ENCODE measurements at regions not wholly inside any gene's neighbourhood (a gene's known extent, or its start where the extent isn't known, plus 50 kb on each side); places are given as distances from the start of the nearest gene placed in this dataset.

DNA sequence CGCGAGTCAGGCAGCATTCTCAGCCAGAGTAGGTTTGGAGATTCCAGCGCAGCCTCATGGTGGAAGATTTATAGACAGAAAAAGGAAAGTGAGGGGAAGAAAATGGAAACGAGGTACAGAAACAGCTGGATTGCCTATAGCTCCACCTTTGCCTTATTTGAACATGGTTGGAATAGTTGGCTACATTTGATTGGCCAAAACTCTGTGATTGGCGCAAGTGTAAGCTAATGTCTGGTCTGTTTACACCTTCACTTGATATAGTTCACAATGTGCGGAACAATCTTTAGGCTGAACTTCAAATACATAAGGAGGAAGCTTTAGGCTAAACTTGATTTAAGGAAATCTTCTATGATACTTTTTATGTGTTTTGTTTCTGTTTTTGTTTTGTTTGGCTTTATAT, 1191.9 kb downstream of the NSUN3 start:
- Mint-ChIP-seq H3K4me1 (ENCODE audit: low read depth, unreplicated experiment) (no peaks in the 10 kb centered on the region), H3K27ac (ENCODE audit: unreplicated experiment) (no peak overlapping the region)
- DNase-seq: no peak

DNA sequence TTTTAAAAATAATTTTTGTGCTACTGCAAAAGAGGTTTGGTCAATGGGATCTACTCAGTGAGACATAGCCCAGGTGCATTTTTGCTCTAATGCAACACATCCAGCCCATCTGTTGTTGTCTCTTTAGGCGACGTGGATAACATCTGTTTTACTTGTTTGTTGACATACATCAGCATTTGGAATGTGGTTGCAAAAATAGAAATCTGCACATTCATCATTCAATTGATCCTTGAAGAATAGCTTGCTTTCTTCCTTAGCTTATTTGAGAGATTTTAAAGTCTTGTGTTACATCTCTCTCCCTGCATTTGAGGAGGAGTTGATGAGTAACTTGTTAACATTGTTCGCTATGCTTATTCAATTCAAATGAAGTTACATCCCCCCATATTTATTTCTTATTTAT, 1202.3 kb downstream of the NSUN3 start:
- no peak overlapping the region for H3K4me3 Mint-ChIP-seq (ENCODE audit: unreplicated experiment)
- TF ChIP-seq, protein P1, sequence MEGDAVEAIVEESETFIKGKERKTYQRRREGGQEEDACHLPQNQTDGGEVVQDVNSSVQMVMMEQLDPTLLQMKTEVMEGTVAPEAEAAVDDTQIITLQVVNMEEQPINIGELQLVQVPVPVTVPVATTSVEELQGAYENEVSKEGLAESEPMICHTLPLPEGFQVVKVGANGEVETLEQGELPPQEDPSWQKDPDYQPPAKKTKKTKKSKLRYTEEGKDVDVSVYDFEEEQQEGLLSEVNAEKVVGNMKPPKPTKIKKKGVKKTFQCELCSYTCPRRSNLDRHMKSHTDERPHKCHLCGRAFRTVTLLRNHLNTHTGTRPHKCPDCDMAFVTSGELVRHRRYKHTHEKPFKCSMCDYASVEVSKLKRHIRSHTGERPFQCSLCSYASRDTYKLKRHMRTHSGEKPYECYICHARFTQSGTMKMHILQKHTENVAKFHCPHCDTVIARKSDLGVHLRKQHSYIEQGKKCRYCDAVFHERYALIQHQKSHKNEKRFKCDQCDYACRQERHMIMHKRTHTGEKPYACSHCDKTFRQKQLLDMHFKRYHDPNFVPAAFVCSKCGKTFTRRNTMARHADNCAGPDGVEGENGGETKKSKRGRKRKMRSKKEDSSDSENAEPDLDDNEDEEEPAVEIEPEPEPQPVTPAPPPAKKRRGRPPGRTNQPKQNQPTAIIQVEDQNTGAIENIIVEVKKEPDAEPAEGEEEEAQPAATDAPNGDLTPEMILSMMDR (IDR thresholded peaks at IDR 0.05; ENCODE audit: partially characterized antibody, unreplicated experiment): no peak
- peaks cover 7% of the 10 kb centered on the region for H3K9me3 Mint-ChIP-seq (ENCODE audit: unreplicated experiment)
- H3K27me3 Mint-ChIP-seq (ENCODE audit: unreplicated experiment): peaks cover 4% of the 10 kb centered on the region
- DNase-seq: no peak
- no peaks in the 10 kb centered on the region for H3K36me3 Mint-ChIP-seq (ENCODE audit: unreplicated experiment)
- H3K4me1 Mint-ChIP-seq (ENCODE audit: low read depth, unreplicated experiment): peaks cover 25% of the 10 kb centered on the region
- peak overlapping the region; percentile 88 for H3K27ac Mint-ChIP-seq (ENCODE audit: unreplicated experiment)

More for the DNA sequence above, 1191.9 kb downstream of the NSUN3 start:
- Mint-ChIP-seq H3K27me3 (ENCODE audit: unreplicated experiment) (peaks cover 1% of the 10 kb centered on the region), H3K36me3 (ENCODE audit: unreplicated experiment) (peaks cover 11% of the 10 kb centered on the region), H3K4me3 (ENCODE audit: unreplicated experiment) (no peak overlapping the region), H3K9me3 (ENCODE audit: unreplicated experiment) (peaks cover 7% of the 10 kb centered on the region)
- TF ChIP-seq, protein P1 (IDR thresholded peaks at IDR 0.05; ENCODE audit: partially characterized antibody, unreplicated experiment): no peak

DNA sequence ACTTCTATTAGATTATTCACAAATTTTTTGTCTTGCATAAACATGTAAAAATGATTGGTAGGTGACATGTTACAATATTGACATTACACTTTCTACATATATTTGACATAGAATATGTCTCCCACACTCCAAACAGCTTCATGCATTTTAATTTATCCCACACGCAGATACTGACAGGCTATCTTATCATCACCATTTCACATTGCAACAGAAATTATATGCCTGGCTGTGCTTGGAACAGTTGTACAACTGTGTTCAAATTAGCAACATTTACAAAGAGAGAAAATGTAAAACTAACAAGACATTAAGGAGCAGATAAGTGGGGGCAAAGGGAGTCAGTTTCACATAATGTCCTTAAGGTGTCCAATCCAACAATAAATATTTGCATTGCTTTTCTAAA, 1208.5 kb downstream of the NSUN3 start:
- no peak overlapping the region for H3K4me3 Mint-ChIP-seq (ENCODE audit: unreplicated experiment)
- DNase-seq: no peak
- peaks cover 2% of the 10 kb centered on the region for H3K9me3 Mint-ChIP-seq (ENCODE audit: unreplicated experiment)
- H3K27me3 Mint-ChIP-seq (ENCODE audit: unreplicated experiment): peaks cover 4% of the 10 kb centered on the region
- peaks cover 23% of the 10 kb centered on the region for H3K4me1 Mint-ChIP-seq (ENCODE audit: low read depth, unreplicated experiment)
- no peaks in the 10 kb centered on the region for H3K36me3 Mint-ChIP-seq (ENCODE audit: unreplicated experiment)
- peak overlapping the region; percentile 84 for H3K27ac Mint-ChIP-seq (ENCODE audit: unreplicated experiment)
- TF ChIP-seq, protein P1 (IDR thresholded peaks at IDR 0.05; ENCODE audit: partially characterized antibody, unreplicated experiment): no peak

DNA sequence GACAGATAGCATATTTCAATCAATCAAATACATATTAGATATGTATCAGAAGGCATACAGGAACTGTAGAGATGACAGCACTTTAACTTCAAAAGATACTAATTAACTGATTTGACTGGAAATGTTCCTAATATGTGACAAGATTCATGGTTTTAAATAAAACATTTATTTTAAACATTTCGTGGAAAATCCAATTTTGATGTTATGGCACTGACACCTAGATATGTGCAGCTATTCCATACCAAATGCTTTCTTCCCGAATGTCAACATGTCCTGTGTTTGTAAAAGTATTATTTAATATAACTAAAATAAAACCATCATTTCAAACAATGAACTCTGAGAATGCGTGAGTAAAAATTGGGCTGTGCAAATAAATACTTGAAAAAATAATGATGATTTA, 1209.3 kb downstream of the NSUN3 start:
- no peak overlapping the region for H3K27ac Mint-ChIP-seq (ENCODE audit: unreplicated experiment)
- H3K36me3 Mint-ChIP-seq (ENCODE audit: unreplicated experiment): no peaks in the 10 kb centered on the region
- DNase-seq: no peak
- TF ChIP-seq, protein P1 (IDR thresholded peaks at IDR 0.05; ENCODE audit: partially characterized antibody, unreplicated experiment): no peak
- H3K4me1 Mint-ChIP-seq (ENCODE audit: low read depth, unreplicated experiment): peaks cover 23% of the 10 kb centered on the region
- no peak overlapping the region for H3K4me3 Mint-ChIP-seq (ENCODE audit: unreplicated experiment)
- H3K27me3 Mint-ChIP-seq (ENCODE audit: unreplicated experiment): peaks cover 4% of the 10 kb centered on the region
- peaks cover 2% of the 10 kb centered on the region for H3K9me3 Mint-ChIP-seq (ENCODE audit: unreplicated experiment)

DNA sequence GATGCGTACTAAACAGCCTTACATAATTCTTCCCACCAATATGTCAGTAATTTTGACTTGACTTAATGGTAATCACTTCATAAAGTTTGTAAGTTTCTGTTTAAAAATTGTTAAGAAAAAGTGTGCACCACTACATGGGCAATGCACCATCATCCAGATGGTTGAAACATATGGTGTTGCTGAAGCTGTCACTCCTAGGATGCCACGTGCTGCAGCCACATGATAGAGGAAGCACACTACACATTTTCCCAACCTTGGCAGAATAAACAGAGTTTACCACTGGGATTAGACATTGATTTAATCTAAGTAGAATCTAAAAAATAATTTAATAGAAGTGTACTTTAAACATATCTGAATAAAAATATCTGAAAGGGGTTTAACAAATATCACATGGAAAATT, 1209.9 kb downstream of the NSUN3 start:
- no peak overlapping the region for H3K4me3 Mint-ChIP-seq (ENCODE audit: unreplicated experiment)
- H3K9me3 Mint-ChIP-seq (ENCODE audit: unreplicated experiment): peaks cover 2% of the 10 kb centered on the region
- DNase-seq: peak; percentile 36
- peak overlapping the region; percentile 91 for H3K27ac Mint-ChIP-seq (ENCODE audit: unreplicated experiment)
- H3K27me3 Mint-ChIP-seq (ENCODE audit: unreplicated experiment): peaks cover 4% of the 10 kb centered on the region
- peaks cover 29% of the 10 kb centered on the region for H3K4me1 Mint-ChIP-seq (ENCODE audit: low read depth, unreplicated experiment)
- TF ChIP-seq, protein P1 (IDR thresholded peaks at IDR 0.05; ENCODE audit: partially characterized antibody, unreplicated experiment): no peak
- no peaks in the 10 kb centered on the region for H3K36me3 Mint-ChIP-seq (ENCODE audit: unreplicated experiment)

All from glutamatergic neuron (in vitro differentiated cells).